ENCODE measurements at regions not wholly inside any gene's neighbourhood (a gene's known extent, or its start where the extent isn't known, plus 50 kb on each side); places are given as distances from the start of the nearest gene placed in this dataset.

DNA sequence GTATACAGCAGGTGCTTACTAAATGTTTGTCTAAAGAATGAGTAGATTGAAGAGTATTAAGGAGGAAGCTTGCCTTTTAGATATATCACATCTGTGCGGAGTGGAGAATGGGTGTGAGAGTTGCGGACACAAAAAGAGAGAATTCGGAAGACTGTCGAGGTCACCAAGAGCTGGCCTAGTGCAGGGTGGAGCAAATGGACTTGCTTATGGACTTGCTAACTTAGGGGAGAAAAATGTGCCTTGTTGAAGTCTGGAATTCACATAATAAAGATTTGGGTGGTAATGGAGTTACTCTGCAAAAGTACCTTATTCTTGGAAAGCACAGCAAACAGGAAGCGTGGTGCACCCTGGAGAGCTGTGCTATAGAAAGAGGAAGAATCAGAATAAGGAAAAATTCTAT, 361.7 kb downstream of the PRDM2 start:
- H3K4me3 ChIP-seq (ENCODE audit: low read depth, low read length) = no peak overlapping the region
- FAIRE-seq = no peak
- TF ChIP-seq, protein P1, sequence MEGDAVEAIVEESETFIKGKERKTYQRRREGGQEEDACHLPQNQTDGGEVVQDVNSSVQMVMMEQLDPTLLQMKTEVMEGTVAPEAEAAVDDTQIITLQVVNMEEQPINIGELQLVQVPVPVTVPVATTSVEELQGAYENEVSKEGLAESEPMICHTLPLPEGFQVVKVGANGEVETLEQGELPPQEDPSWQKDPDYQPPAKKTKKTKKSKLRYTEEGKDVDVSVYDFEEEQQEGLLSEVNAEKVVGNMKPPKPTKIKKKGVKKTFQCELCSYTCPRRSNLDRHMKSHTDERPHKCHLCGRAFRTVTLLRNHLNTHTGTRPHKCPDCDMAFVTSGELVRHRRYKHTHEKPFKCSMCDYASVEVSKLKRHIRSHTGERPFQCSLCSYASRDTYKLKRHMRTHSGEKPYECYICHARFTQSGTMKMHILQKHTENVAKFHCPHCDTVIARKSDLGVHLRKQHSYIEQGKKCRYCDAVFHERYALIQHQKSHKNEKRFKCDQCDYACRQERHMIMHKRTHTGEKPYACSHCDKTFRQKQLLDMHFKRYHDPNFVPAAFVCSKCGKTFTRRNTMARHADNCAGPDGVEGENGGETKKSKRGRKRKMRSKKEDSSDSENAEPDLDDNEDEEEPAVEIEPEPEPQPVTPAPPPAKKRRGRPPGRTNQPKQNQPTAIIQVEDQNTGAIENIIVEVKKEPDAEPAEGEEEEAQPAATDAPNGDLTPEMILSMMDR (IDR thresholded peaks at IDR 0.05; ENCODE audit: insufficient read depth, low read length, severe bottlenecking) = no peak

DNA sequence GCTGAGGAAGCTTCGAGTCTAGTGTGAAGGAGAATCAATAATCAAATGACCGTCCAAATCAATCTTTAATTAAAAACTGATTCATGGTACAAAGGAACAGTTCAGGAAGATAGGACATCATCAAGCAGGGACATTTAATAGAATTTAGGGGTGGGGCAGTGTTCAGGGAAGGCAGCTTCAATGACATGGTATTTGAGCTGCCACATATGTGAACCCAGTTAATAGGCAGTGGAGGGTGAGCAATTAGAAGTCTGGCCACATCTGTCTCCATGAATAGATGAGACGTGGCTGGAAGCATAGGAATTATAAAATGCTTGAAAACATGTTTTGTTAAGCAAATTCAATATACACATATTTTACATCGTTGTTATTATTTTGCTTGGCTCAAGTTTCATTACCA, 362.7 kb downstream of the PRDM2 start:
- FAIRE-seq (no peak), DNase-seq (ENCODE audit: low read depth) (no peak)
- no peaks in the 10 kb centered on the region for H3K27me3 ChIP-seq (ENCODE audit: control insufficient read depth, insufficient read depth, low read length)
- H3K4me3 ChIP-seq (ENCODE audit: low read depth, low read length) = no peak overlapping the region
- no peaks in the 10 kb centered on the region for H3K36me3 ChIP-seq (ENCODE audit: control insufficient read depth, insufficient read depth, low read length)
- TF ChIP-seq, protein P1 (IDR thresholded peaks at IDR 0.05; ENCODE audit: insufficient read depth, low read length, severe bottlenecking) = no peak

More for the DNA sequence above, 361.7 kb downstream of the PRDM2 start:
- H3K36me3 ChIP-seq (ENCODE audit: control insufficient read depth, insufficient read depth, low read length) = no peaks in the 10 kb centered on the region
- no peak for DNase-seq (ENCODE audit: low read depth)
- H3K27me3 ChIP-seq (ENCODE audit: control insufficient read depth, insufficient read depth, low read length) = no peaks in the 10 kb centered on the region

DNA sequence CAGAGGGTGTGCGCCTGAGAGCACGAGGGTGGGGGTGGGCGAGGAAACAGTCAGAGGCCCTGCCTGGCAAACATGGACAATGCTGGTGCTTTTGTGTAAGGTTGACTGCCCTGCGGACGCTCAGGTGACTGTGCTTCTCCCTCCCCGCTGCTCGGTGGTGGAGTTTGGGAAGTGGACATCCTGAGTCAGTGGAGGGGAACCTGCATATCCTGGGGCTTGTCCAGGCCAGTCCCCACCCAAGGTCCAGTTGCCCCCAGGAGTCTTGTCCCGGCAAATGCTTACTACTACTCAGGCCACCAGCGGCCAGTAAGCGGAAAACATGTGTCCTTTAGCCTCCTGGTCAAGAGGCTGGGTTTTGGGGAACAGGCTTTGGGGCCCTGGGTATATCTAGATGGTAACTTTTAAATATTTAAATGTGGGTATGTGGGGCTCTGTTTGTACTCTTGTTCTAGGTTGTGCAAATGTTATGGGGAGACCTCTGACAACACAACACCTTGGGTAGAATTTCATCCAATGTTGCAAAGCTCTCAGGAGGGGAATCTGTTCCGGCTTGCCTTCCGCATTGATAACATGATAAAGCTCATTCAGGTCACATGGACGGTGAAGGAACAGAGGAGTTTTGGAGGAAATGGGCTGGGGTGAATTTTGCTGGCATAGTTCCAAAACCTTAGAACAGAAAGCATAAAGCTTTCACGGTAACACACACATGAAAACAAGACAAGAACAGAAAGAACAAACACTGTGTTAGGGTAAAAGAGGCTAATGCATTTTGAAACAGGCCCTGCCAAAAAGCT, 364.9 kb downstream of the PRDM2 start:
- DNase-seq (ENCODE audit: low read depth) = peak; percentile 30
- no peaks in the 10 kb centered on the region for H3K27me3 ChIP-seq (ENCODE audit: control insufficient read depth, insufficient read depth, low read length)
- no peak overlapping the region for H3K4me3 ChIP-seq (ENCODE audit: low read depth, low read length)
- no peaks in the 10 kb centered on the region for H3K36me3 ChIP-seq (ENCODE audit: control insufficient read depth, insufficient read depth, low read length)
- FAIRE-seq = no peak
- TF ChIP-seq, protein P1 (IDR thresholded peaks at IDR 0.05; ENCODE audit: insufficient read depth, low read length, severe bottlenecking) = no peak

DNA sequence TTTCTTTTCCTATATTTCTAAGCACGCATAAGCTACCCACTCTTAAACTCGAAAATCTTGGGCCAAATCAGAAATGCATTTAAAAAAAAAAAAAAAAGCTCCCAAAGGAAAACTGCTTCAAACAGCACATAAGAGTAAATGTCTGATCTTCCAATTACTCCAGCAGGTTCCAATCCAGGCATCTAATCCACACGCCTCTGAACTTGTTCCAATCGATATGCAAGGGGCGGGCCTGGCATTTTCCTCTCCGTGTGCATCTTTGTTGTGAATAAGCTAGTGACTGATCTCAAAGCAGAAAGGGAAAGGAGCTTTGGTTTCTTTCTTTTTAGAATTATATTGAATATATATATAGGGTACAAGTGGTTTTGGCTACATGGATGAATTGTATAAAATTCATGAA, 365.5 kb downstream of the PRDM2 start:
- FAIRE-seq = no peak
- TF ChIP-seq, protein P1 (IDR thresholded peaks at IDR 0.05; ENCODE audit: insufficient read depth, low read length, severe bottlenecking) = no peak
- H3K27me3 ChIP-seq (ENCODE audit: control insufficient read depth, insufficient read depth, low read length) = no peaks in the 10 kb centered on the region
- DNase-seq (ENCODE audit: low read depth) = no peak
- H3K36me3 ChIP-seq (ENCODE audit: control insufficient read depth, insufficient read depth, low read length) = no peaks in the 10 kb centered on the region
- no peak overlapping the region for H3K4me3 ChIP-seq (ENCODE audit: low read depth, low read length)

DNA sequence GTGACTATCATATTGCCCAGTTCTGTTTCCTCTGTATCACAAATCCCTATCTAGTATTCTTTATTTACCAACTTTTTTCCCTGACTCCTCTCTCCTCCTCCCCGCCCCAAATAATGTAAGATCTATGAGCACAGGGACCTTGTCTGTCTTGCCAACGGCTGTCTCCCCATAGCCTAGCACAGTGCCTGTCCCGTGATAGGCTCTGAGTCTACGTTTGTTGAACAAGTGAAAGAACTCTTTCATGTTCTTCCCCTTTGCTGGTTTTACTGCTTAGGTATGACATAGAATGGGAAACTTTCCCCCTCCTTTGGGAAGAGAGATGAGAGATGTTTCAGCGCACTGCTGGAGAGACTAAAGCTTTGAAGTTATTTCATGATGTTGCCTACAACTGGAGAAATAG, 367.0 kb downstream of the PRDM2 start:
- TF ChIP-seq, protein P1 (IDR thresholded peaks at IDR 0.05; ENCODE audit: insufficient read depth, low read length, severe bottlenecking) = no peak
- H3K27me3 ChIP-seq (ENCODE audit: control insufficient read depth, insufficient read depth, low read length) = no peaks in the 10 kb centered on the region
- DNase-seq (ENCODE audit: low read depth) (no peak), FAIRE-seq (no peak)
- no peaks in the 10 kb centered on the region for H3K36me3 ChIP-seq (ENCODE audit: control insufficient read depth, insufficient read depth, low read length)
- no peak overlapping the region for H3K4me3 ChIP-seq (ENCODE audit: low read depth, low read length)

DNA sequence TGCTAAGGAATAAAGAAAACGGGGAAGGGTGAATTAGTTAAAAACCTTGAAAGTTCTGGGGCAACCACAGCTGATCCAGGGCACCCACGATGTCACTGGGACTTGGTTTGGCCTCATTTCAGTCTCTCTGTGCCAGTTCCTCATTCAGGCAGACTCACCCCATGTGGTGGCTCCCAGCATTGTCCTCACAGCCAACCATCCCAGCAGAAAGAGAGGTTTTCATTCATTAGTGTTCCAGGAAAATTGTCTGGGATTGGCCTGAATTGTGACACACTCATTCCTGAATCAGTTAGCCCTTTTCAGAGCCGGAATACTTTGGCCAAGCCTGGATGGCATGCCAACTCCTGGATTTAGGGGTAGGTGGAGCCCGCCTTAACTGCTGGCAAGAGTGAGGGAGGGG, 367.7 kb downstream of the PRDM2 start:
- no peak for FAIRE-seq
- TF ChIP-seq, protein P1 (IDR thresholded peaks at IDR 0.05; ENCODE audit: insufficient read depth, low read length, severe bottlenecking) = no peak
- Histone ChIP-seq H3K4me3 (ENCODE audit: low read depth, low read length) (no peak overlapping the region), H3K27me3 (ENCODE audit: control insufficient read depth, insufficient read depth, low read length) (no peaks in the 10 kb centered on the region), H3K36me3 (ENCODE audit: control insufficient read depth, insufficient read depth, low read length) (no peaks in the 10 kb centered on the region)
- DNase-seq (ENCODE audit: low read depth) = no peak

All from bronchial epithelial cell (primary cell).